ENCODE measurements at regions not wholly inside any gene's neighbourhood (a gene's known extent, or its start where the extent isn't known, plus 50 kb on each side); places are given as distances from the start of the nearest gene placed in this dataset.

DNA sequence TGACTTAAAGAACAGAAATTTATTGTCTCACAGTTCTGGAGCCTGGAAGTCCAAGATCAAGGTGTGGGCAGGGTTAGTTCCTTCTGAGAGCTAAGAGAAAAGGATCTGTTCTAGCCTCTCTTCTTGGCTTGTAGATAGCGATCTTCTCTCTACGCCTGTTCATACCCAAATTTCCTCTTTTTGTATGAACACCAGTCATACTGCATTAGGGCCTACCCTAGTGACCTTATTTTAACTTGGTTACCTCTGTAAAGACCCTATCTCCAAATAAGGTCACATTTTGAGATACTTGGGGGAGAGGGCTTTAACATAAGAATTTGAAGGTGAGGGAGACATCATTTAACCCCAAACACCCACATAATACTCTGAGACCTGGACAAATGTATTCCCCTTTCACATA lies 55.6 kb upstream of the SPP1 start:
- TF ChIP-seq, protein P1, sequence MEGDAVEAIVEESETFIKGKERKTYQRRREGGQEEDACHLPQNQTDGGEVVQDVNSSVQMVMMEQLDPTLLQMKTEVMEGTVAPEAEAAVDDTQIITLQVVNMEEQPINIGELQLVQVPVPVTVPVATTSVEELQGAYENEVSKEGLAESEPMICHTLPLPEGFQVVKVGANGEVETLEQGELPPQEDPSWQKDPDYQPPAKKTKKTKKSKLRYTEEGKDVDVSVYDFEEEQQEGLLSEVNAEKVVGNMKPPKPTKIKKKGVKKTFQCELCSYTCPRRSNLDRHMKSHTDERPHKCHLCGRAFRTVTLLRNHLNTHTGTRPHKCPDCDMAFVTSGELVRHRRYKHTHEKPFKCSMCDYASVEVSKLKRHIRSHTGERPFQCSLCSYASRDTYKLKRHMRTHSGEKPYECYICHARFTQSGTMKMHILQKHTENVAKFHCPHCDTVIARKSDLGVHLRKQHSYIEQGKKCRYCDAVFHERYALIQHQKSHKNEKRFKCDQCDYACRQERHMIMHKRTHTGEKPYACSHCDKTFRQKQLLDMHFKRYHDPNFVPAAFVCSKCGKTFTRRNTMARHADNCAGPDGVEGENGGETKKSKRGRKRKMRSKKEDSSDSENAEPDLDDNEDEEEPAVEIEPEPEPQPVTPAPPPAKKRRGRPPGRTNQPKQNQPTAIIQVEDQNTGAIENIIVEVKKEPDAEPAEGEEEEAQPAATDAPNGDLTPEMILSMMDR (IDR thresholded peaks at IDR 0.05; ENCODE audit: insufficient read depth, low read length): no peak
- no peak for TF ChIP-seq SPI1 (IDR thresholded peaks at IDR 0.05; ENCODE audit: borderline replicate concordance, low read depth)
- TF ChIP-seq POLR2AphosphoS5 (IDR thresholded peaks at IDR 0.05; ENCODE audit: low read depth): no peak
